K562 (cell line): ENCODE measurements at regions not wholly inside any gene's neighbourhood (a gene's known extent, or its start where the extent isn't known, plus 50 kb on each side); places are given as distances from the start of the nearest gene placed in this dataset.

Source experiments
- EZH2 ChIP-seq: IDR thresholded peaks from 2 replicates; pipeline ENCODE4 v1.6.1; 2012; ENCODE audit warnings: low read depth, mild to moderate bottlenecking, inconsistent platforms, low read length, borderline replicate concordance
- POU5F1 ChIP-seq: fragments of 150-350 bp; IDR thresholded peaks from 2 replicates; pipeline ENCODE4 v1.6.1; 2014; ENCODE audit warnings: borderline replicate concordance, low read length, low read depth, mild to moderate bottlenecking; ENCODE audit not compliant: partially characterized antibody
- SMAD1 ChIP-seq: fragments of 150-350 bp; IDR thresholded peaks from 2 replicates; pipeline ENCODE4 v1.6.1; 2014; ENCODE audit warnings: low read length, low read depth; ENCODE audit not compliant: partially characterized antibody
- YY1 ChIP-seq, 3 experiments: IDR thresholded peaks; 2 replicates each; pipeline ENCODE4 v1.6.1; 2011; ENCODE audit warnings: low read length in 2 of 3, mild to moderate bottlenecking in 2 of 3, moderate library complexity in 2 of 3, borderline replicate concordance in 1 of 3, control low read depth in 1 of 3, low read depth in 1 of 3; ENCODE audit not compliant: insufficient read depth in 3 of 3, insufficient replicate concordance in 2 of 3, control insufficient read depth in 1 of 3, insufficient read length in 1 of 3; ENCODE audit errors: extremely low read depth in 1 of 3

DNA sequence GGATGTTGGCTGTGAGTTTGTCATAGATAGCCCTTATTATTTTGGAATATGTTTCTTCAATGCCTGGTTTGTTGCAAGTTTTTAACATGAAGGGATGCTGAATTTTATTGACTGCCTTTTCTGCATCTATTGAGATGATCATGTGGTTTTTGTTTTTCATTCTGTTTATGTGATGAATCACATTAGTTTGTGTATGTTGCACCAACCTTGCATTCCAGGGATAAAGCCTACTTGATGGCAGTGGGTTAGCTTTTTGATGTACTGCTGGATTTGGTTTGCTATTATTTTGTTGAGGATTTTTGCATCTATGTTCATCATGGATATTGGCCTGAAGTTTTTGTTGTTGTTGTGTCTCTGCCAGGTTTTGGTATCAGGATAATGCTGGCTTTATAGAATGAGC lies 225.6 kb downstream of the PCSK1 start:
- TF ChIP-seq POU5F1 (no peak), YY1 (IDR thresholded peaks at IDR 0.05; ENCODE audit: borderline replicate concordance in 1 of 3, control insufficient read depth in 1 of 3, extremely low read depth in 1 of 3, insufficient read depth in 3 of 3, insufficient read length in 1 of 3, insufficient replicate concordance in 2 of 3, low read depth in 1 of 3, low read length in 2 of 3) (no peak), EZH2 (no peak), SMAD1 (no peak)
